Progenitor cell of endocrine pancreas (in vitro differentiated cells): ENCODE measurements at regions not wholly inside any gene's neighbourhood (a gene's known extent, or its start where the extent isn't known, plus 50 kb on each side); places are given as distances from the start of the nearest gene placed in this dataset.
A peak's percentile ranks its signal among the peaks of the same experiment; 100 is the strongest.
"Not testable (repeated sequence)": the region's sequence is repeated elsewhere in the genome, so short reads cannot be mapped to it uniquely, and the experiment has no call there.

Source experiments
- DNase-seq: peaks from one replicate; pipeline ENCODE4 v3.0.0; 2021; ENCODE audit warnings: low spot score; ENCODE audit not compliant: unreplicated experiment
- H3K27ac Mint-ChIP-seq: 2 replicates; pipeline ENCODE4 v1.8.0; 2021; ENCODE audit warnings: mild to moderate bottlenecking, moderate library complexity, mixed read lengths
- H3K27me3 Mint-ChIP-seq: 2 replicates; pipeline ENCODE4 v1.8.0; 2021; ENCODE audit warnings: mixed read lengths
- H3K36me3 Mint-ChIP-seq: 2 replicates; pipeline ENCODE4 v1.8.0; 2022; ENCODE audit warnings: mixed read lengths; ENCODE audit not compliant: insufficient read depth
- H3K4me1 Mint-ChIP-seq: 2 replicates; pipeline ENCODE4 v1.8.0; 2021; ENCODE audit warnings: low read depth, mixed read lengths
- H3K4me3 Mint-ChIP-seq: 2 replicates; pipeline ENCODE4 v1.8.0; 2021; ENCODE audit warnings: low read depth, mild to moderate bottlenecking, moderate library complexity, mixed read lengths
- H3K9me3 Mint-ChIP-seq: 2 replicates; pipeline ENCODE4 v1.8.0; 2021; ENCODE audit warnings: low read depth, mixed read lengths
- CTCF ChIP-seq: fragments of 200-600 bp; sonication (generic); IDR thresholded peaks from one replicate; pipeline ENCODE4 v1.5.0; 2021; ENCODE audit warnings: antibody characterized with exemption, mild to moderate bottlenecking; ENCODE audit not compliant: unreplicated experiment

- peak overlapping the region; percentile 98 for H3K27ac Mint-ChIP-seq
- TF ChIP-seq CTCF, result peak; percentile 12
- H3K36me3 Mint-ChIP-seq, result peaks cover 2% of the 10 kb centered on the region
- peak; percentile 83 for DNase-seq
- peak overlapping the region; percentile 94 for H3K4me3 Mint-ChIP-seq
- H3K27me3 Mint-ChIP-seq, result no peaks in the 10 kb centered on the region
- H3K4me1 Mint-ChIP-seq, result peaks cover 7% of the 10 kb centered on the region
- no peaks in the 10 kb centered on the region for H3K9me3 Mint-ChIP-seq
Observed at GRCh38 chr7:65750511-65751344, 122.1 kb upstream of the VKORC1L1 start.

- not testable (repeated sequence) for DNase-seq, H3K27me3 Mint-ChIP-seq, H3K9me3 Mint-ChIP-seq, H3K27ac Mint-ChIP-seq, H3K4me3 Mint-ChIP-seq, H3K4me1 Mint-ChIP-seq, H3K36me3 Mint-ChIP-seq
Observed at GRCh38 chr7:65754070-65754469, 118.8 kb upstream of the VKORC1L1 start.

GRCh38 chr7:65758991-65759390, 113.9 kb upstream of the VKORC1L1 start:
- H3K27me3 Mint-ChIP-seq, H3K9me3 Mint-ChIP-seq, H3K27ac Mint-ChIP-seq, H3K4me3 Mint-ChIP-seq, DNase-seq: not testable (repeated sequence)
- Mint-ChIP-seq H3K36me3 (peaks cover 16% of the 10 kb centered on the region), H3K4me1 (peaks cover 11% of the 10 kb centered on the region)

- not testable (repeated sequence) for H3K27me3 Mint-ChIP-seq, DNase-seq, H3K9me3 Mint-ChIP-seq
- Mint-ChIP-seq H3K27ac (peak overlapping the region; percentile 37), H3K4me1 (peaks cover 11% of the 10 kb centered on the region), H3K4me3 (peak overlapping the region; percentile 16), H3K36me3 (peaks cover 12% of the 10 kb centered on the region)
Observed at GRCh38 chr7:65762712-65763111, 110.2 kb upstream of the VKORC1L1 start.

- H3K27ac Mint-ChIP-seq, result peak overlapping the region; percentile 37
Observed at GRCh38 chr7:65763114-65763513, 109.8 kb upstream of the VKORC1L1 start.

GRCh38 chr7:65770473-65771225, 102.2 kb upstream of the VKORC1L1 start:
- peak; percentile 90 for DNase-seq
- Mint-ChIP-seq H3K27ac (peak overlapping the region; percentile 95), H3K4me3 (peak overlapping the region; percentile 86)
- not testable (repeated sequence) for H3K27me3 Mint-ChIP-seq, H3K4me1 Mint-ChIP-seq, H3K36me3 Mint-ChIP-seq, H3K9me3 Mint-ChIP-seq
- TF ChIP-seq CTCF, result peak; percentile 22

More at GRCh38 chr7:65763114-65763513, 109.8 kb upstream of the VKORC1L1 start:
- Mint-ChIP-seq H3K4me3 (peak overlapping the region; percentile 16), H3K4me1 (peaks cover 11% of the 10 kb centered on the region), H3K36me3 (peaks cover 12% of the 10 kb centered on the region)
- H3K27me3 Mint-ChIP-seq, H3K9me3 Mint-ChIP-seq, DNase-seq: not testable (repeated sequence)

- not testable (repeated sequence) for H3K27me3 Mint-ChIP-seq, H3K4me1 Mint-ChIP-seq, DNase-seq, H3K9me3 Mint-ChIP-seq, H3K36me3 Mint-ChIP-seq
- H3K27ac Mint-ChIP-seq, result peak overlapping the region; percentile 95
- peak overlapping the region; percentile 86 for H3K4me3 Mint-ChIP-seq
Observed at GRCh38 chr7:65771226-65771569, 101.7 kb upstream of the VKORC1L1 start.

- not testable (repeated sequence) for H3K4me1 Mint-ChIP-seq
Observed at GRCh38 chr7:65776677-65777076, 96.2 kb upstream of the VKORC1L1 start.

GRCh38 chr7:65789943-65790342, 82.9 kb upstream of the VKORC1L1 start:
- not testable (repeated sequence) for DNase-seq, H3K36me3 Mint-ChIP-seq, H3K27me3 Mint-ChIP-seq, H3K4me1 Mint-ChIP-seq, H3K27ac Mint-ChIP-seq, H3K4me3 Mint-ChIP-seq, H3K9me3 Mint-ChIP-seq

More at GRCh38 chr7:65776677-65777076, 96.2 kb upstream of the VKORC1L1 start:
- not testable (repeated sequence) for H3K27ac Mint-ChIP-seq, DNase-seq, H3K27me3 Mint-ChIP-seq, H3K36me3 Mint-ChIP-seq, H3K4me3 Mint-ChIP-seq, H3K9me3 Mint-ChIP-seq

GRCh38 chr7:65791788-65792187, 81.1 kb upstream of the VKORC1L1 start:
- H3K27me3 Mint-ChIP-seq, H3K36me3 Mint-ChIP-seq, H3K27ac Mint-ChIP-seq, DNase-seq, H3K4me1 Mint-ChIP-seq, H3K4me3 Mint-ChIP-seq, H3K9me3 Mint-ChIP-seq: not testable (repeated sequence)

GRCh38 chr7:65792726-65793125, 80.1 kb upstream of the VKORC1L1 start:
- not testable (repeated sequence) for H3K9me3 Mint-ChIP-seq, DNase-seq, H3K36me3 Mint-ChIP-seq, H3K27ac Mint-ChIP-seq, H3K27me3 Mint-ChIP-seq, H3K4me3 Mint-ChIP-seq, H3K4me1 Mint-ChIP-seq
